Chondrocyte (in vitro differentiated cells): ENCODE measurements at regions not wholly inside any gene's neighbourhood (a gene's known extent, or its start where the extent isn't known, plus 50 kb on each side); places are given as distances from the start of the nearest gene placed in this dataset.

Source experiments
- DNase-seq: peaks from one replicate; pipeline ENCODE4 v3.0.0; 2021; ENCODE audit warnings: mixed read lengths, low spot score
- H3K27ac Mint-ChIP-seq: one replicate; pipeline ENCODE4 v1.8.0; 2021; ENCODE audit warnings: mild to moderate bottlenecking, moderate library complexity, mixed read lengths; ENCODE audit not compliant: unreplicated experiment
- H3K27me3 Mint-ChIP-seq: 2 replicates; pipeline ENCODE4 v1.8.0; 2021; ENCODE audit warnings: low read depth, mixed read lengths
- H3K36me3 Mint-ChIP-seq: 2 replicates; pipeline ENCODE4 v1.8.0; 2021; ENCODE audit warnings: low read depth, mixed read lengths
- H3K4me1 Mint-ChIP-seq: 2 replicates; pipeline ENCODE4 v1.8.0; 2021; ENCODE audit warnings: low read depth, mild to moderate bottlenecking, mixed read lengths
- H3K4me3 Mint-ChIP-seq: one replicate; pipeline ENCODE4 v1.8.0; 2021; ENCODE audit warnings: mild to moderate bottlenecking, moderate library complexity, mixed read lengths; ENCODE audit not compliant: unreplicated experiment
- H3K9me3 Mint-ChIP-seq: 2 replicates; pipeline ENCODE4 v1.8.0; 2021; ENCODE audit warnings: low read depth, mixed read lengths
- CTCF ChIP-seq: fragments of 200-600 bp; sonication (generic); IDR thresholded peaks from 2 replicates; pipeline ENCODE4 v1.5.0; 2021; ENCODE audit warnings: antibody characterized with exemption, mild to moderate bottlenecking, moderate library complexity

- peaks cover 20% of the 10 kb centered on the region for H3K4me1 Mint-ChIP-seq
- peaks cover 40% of the 10 kb centered on the region for H3K9me3 Mint-ChIP-seq
- no peak for TF ChIP-seq CTCF
- no peak for DNase-seq
- H3K27ac Mint-ChIP-seq, result no peak overlapping the region
- H3K27me3 Mint-ChIP-seq, result no peaks in the 10 kb centered on the region
- peaks cover 6% of the 10 kb centered on the region for H3K36me3 Mint-ChIP-seq
- H3K4me3 Mint-ChIP-seq, result no peak overlapping the region
Observed at GRCh38 chr3:16738451-16738850, 133.2 kb upstream of the DAZL start.

GRCh38 chr3:16739541-16740105 is 134.4 kb upstream of the DAZL start:
- no peak for DNase-seq
- Mint-ChIP-seq H3K4me1 (peaks cover 20% of the 10 kb centered on the region), H3K9me3 (peaks cover 29% of the 10 kb centered on the region), H3K27me3 (no peaks in the 10 kb centered on the region), H3K27ac (no peak overlapping the region), H3K4me3 (no peak overlapping the region), H3K36me3 (peaks cover 3% of the 10 kb centered on the region)
- no peak for TF ChIP-seq CTCF

- peaks cover 20% of the 10 kb centered on the region for H3K4me1 Mint-ChIP-seq
- no peak for DNase-seq
- no peak overlapping the region for H3K4me3 Mint-ChIP-seq
- H3K27ac Mint-ChIP-seq, result peak overlapping the region; percentile 20
- no peaks in the 10 kb centered on the region for H3K27me3 Mint-ChIP-seq
- TF ChIP-seq CTCF, result no peak
- H3K36me3 Mint-ChIP-seq, result peaks cover 3% of the 10 kb centered on the region
- peaks cover 22% of the 10 kb centered on the region for H3K9me3 Mint-ChIP-seq
Observed at GRCh38 chr3:16740515-16740914, 135.3 kb upstream of the DAZL start.

- peaks cover 20% of the 10 kb centered on the region for H3K4me1 Mint-ChIP-seq
- DNase-seq, result no peak
- H3K27ac Mint-ChIP-seq, result peak overlapping the region; percentile 13
- TF ChIP-seq CTCF, result no peak
- H3K9me3 Mint-ChIP-seq, result peaks cover 17% of the 10 kb centered on the region
- no peak overlapping the region for H3K4me3 Mint-ChIP-seq
- peaks cover 2% of the 10 kb centered on the region for H3K36me3 Mint-ChIP-seq
- H3K27me3 Mint-ChIP-seq, result no peaks in the 10 kb centered on the region
Observed at GRCh38 chr3:16741103-16741758, 136.0 kb upstream of the DAZL start.

- H3K27ac Mint-ChIP-seq, result peak overlapping the region; percentile 14
- TF ChIP-seq CTCF, result no peak
- no peak overlapping the region for H3K4me3 Mint-ChIP-seq
- H3K4me1 Mint-ChIP-seq, result peaks cover 20% of the 10 kb centered on the region
- no peaks in the 10 kb centered on the region for H3K27me3 Mint-ChIP-seq
- H3K36me3 Mint-ChIP-seq, result peaks cover 2% of the 10 kb centered on the region
- H3K9me3 Mint-ChIP-seq, result peaks cover 17% of the 10 kb centered on the region
- no peak for DNase-seq
Observed at GRCh38 chr3:16741890-16742289, 136.7 kb upstream of the DAZL start.
